Nephron progenitor cell (in vitro differentiated cells): ENCODE measurements at regions not wholly inside any gene's neighbourhood (a gene's known extent, or its start where the extent isn't known, plus 50 kb on each side); places are given as distances from the start of the nearest gene placed in this dataset.

Source experiments
- DNase-seq: peaks from one replicate; pipeline ENCODE4 v3.0.0; 2021
- H3K27ac Mint-ChIP-seq: 2 replicates; pipeline ENCODE4 v1.8.0; 2021; ENCODE audit warnings: mild to moderate bottlenecking, moderate library complexity, mixed read lengths
- H3K27me3 Mint-ChIP-seq: 2 replicates; pipeline ENCODE4 v1.8.0; 2021; ENCODE audit warnings: mild to moderate bottlenecking, low read depth, mixed read lengths; ENCODE audit not compliant: poor library complexity
- H3K36me3 Mint-ChIP-seq: 2 replicates; pipeline ENCODE4 v1.8.0; 2021; ENCODE audit warnings: low read depth, mixed read lengths
- H3K4me1 Mint-ChIP-seq: 2 replicates; pipeline ENCODE4 v1.8.0; 2021; ENCODE audit warnings: mixed read lengths
- H3K4me3 Mint-ChIP-seq: 2 replicates; pipeline ENCODE4 v1.8.0; 2021; ENCODE audit warnings: mild to moderate bottlenecking, moderate library complexity, mixed read lengths
- H3K9me3 Mint-ChIP-seq: 2 replicates; pipeline ENCODE4 v1.8.0; 2021; ENCODE audit warnings: mild to moderate bottlenecking, moderate library complexity, mixed read lengths
- CTCF ChIP-seq: fragments of 200-600 bp; sonication (generic); IDR thresholded peaks from 2 replicates; pipeline ENCODE4 v1.5.0; 2021; ENCODE audit warnings: antibody characterized with exemption

DNA sequence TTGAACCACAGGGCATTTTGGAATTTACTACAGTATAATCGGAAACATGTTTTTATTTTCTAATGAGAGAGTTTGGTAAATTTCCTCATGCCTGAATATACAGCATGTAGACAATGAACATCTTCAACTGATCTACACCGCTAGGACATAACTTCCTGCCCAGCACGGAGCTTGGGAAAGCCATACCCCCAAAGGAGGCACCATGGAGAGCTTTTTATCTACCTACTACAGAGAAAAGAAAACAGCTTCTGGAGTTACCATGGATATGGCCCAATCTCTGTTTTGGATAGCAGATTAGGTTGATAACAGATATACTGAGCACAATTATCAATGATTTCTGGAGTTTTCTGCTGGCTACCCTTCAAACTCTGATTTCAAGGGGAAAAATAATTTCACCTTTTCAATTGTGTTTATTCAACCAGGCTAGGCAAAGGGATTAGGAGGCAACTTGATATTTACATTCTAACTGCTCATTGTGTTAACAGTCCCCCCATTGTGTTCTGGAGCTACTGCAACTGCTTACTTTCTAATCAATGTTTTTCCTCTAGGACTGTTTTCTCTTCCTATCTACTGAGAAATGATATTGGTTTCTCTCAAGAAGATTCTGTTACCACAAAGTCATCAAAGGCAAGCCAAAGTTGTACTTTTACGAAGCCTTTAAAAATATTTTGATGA lies 123.0 kb upstream of the ARHGAP28 start:
- peaks cover 8% of the 10 kb centered on the region for H3K27me3 Mint-ChIP-seq
- no peak overlapping the region for H3K27ac Mint-ChIP-seq
- H3K4me1 Mint-ChIP-seq: peaks cover 37% of the 10 kb centered on the region
- H3K4me3 Mint-ChIP-seq: no peak overlapping the region
- H3K36me3 Mint-ChIP-seq: no peaks in the 10 kb centered on the region
- peaks cover 5% of the 10 kb centered on the region for H3K9me3 Mint-ChIP-seq
- no peak for TF ChIP-seq CTCF
- DNase-seq: no peak

- H3K27ac Mint-ChIP-seq: no peak overlapping the region
- no peak overlapping the region for H3K4me3 Mint-ChIP-seq
- no peak for DNase-seq
- H3K9me3 Mint-ChIP-seq: peaks cover 12% of the 10 kb centered on the region
- H3K27me3 Mint-ChIP-seq: peaks cover 7% of the 10 kb centered on the region
- TF ChIP-seq CTCF: no peak
- H3K4me1 Mint-ChIP-seq: peaks cover 42% of the 10 kb centered on the region
- H3K36me3 Mint-ChIP-seq: peaks cover 5% of the 10 kb centered on the region
These were observed 122.2 kb upstream of the ARHGAP28 start for GRCh38 chr18:6607343-6607742.

DNA sequence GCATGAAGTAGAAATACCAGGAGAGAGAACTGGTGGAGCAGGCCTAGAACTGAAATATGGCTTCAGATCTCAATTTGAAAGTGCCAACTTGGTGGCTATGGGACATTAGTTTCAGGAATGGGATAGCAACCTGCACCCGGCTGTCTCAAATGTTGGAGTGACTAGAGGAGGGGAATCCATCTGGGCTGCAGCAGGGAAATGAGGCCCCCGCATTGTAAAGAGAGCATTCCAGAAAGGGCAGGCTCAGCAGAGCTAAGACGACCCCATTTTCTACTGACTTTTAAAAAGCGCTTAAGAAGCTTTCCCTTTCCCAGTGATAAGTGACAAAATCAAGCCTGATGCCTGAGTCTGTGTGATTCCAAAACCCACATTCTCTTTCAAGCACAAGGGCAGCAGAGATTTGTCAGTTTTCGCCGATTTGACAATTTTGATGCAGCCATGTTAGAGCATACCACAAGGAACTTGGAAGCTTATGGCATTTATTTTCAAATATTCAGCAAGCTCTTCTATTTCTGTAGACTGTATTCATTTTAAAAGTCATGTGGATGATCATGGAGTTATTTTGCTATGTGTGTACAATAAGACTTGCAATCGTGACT lies 119.8 kb upstream of the ARHGAP28 start:
- Mint-ChIP-seq H3K36me3 (peaks cover 16% of the 10 kb centered on the region), H3K4me3 (no peak overlapping the region), H3K27ac (peak overlapping the region; percentile 85), H3K4me1 (peaks cover 52% of the 10 kb centered on the region), H3K9me3 (peaks cover 32% of the 10 kb centered on the region), H3K27me3 (peaks cover 7% of the 10 kb centered on the region)
- no peak for DNase-seq
- TF ChIP-seq CTCF: no peak

DNA sequence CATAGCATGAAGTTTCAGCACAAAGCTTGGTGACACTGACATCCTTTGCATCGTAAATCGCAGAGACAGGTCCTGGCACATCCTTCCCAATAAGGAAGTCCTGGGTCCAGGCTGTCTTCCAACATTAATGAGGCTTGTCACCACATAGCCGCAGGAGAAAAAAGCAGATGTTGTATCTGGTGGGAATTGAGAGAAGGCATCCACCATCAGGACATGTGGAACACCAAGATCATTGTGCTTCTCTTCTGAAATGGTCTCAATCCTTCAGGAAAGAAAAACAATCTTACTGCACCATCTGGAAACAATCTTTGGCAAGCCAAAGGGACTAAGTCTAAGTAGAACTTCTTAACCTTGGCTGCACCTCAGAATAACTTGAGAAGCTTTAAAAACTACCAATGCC lies 119.0 kb upstream of the ARHGAP28 start:
- DNase-seq: peak; percentile 8
- H3K36me3 Mint-ChIP-seq: peaks cover 16% of the 10 kb centered on the region
- peak overlapping the region; percentile 85 for H3K27ac Mint-ChIP-seq
- TF ChIP-seq CTCF: no peak
- no peak overlapping the region for H3K4me3 Mint-ChIP-seq
- H3K27me3 Mint-ChIP-seq: peaks cover 7% of the 10 kb centered on the region
- peaks cover 52% of the 10 kb centered on the region for H3K4me1 Mint-ChIP-seq
- H3K9me3 Mint-ChIP-seq: peaks cover 38% of the 10 kb centered on the region

DNA sequence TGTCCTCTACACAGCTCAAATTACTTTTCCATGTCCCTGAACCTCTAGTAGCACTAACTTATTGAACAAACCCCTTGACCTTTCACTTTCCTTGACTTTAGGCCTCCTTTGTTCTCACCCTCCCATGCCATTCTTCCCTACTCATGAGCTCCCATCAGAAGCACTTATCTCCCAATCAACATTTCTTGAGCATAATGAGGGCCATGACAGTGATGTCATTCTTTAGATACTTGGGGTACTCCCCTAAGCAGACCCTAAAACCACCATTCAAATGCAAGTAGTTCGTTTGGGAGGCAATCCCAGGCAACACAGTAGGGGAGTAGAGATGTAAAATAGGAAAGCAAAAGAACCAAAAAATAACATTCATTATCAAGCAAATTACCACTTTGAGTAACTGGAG lies 115.9 kb upstream of the ARHGAP28 start:
- DNase-seq: no peak
- peaks cover 16% of the 10 kb centered on the region for H3K36me3 Mint-ChIP-seq
- no peak overlapping the region for H3K4me3 Mint-ChIP-seq
- peak overlapping the region; percentile 69 for H3K27ac Mint-ChIP-seq
- H3K9me3 Mint-ChIP-seq: peaks cover 49% of the 10 kb centered on the region
- TF ChIP-seq CTCF: no peak
- H3K4me1 Mint-ChIP-seq: peaks cover 46% of the 10 kb centered on the region
- peaks cover 7% of the 10 kb centered on the region for H3K27me3 Mint-ChIP-seq

GRCh38 chr18:6614952-6615351 lies 114.6 kb upstream of the ARHGAP28 start:
- Mint-ChIP-seq H3K4me3 (no peak overlapping the region), H3K9me3 (peaks cover 56% of the 10 kb centered on the region), H3K4me1 (peaks cover 37% of the 10 kb centered on the region), H3K27ac (no peak overlapping the region), H3K36me3 (peaks cover 16% of the 10 kb centered on the region), H3K27me3 (peaks cover 7% of the 10 kb centered on the region)
- no peak for TF ChIP-seq CTCF
- DNase-seq: no peak
